ENCODE measurements at regions not wholly inside any gene's neighbourhood (a gene's known extent, or its start where the extent isn't known, plus 50 kb on each side); places are given as distances from the start of the nearest gene placed in this dataset.

DNA sequence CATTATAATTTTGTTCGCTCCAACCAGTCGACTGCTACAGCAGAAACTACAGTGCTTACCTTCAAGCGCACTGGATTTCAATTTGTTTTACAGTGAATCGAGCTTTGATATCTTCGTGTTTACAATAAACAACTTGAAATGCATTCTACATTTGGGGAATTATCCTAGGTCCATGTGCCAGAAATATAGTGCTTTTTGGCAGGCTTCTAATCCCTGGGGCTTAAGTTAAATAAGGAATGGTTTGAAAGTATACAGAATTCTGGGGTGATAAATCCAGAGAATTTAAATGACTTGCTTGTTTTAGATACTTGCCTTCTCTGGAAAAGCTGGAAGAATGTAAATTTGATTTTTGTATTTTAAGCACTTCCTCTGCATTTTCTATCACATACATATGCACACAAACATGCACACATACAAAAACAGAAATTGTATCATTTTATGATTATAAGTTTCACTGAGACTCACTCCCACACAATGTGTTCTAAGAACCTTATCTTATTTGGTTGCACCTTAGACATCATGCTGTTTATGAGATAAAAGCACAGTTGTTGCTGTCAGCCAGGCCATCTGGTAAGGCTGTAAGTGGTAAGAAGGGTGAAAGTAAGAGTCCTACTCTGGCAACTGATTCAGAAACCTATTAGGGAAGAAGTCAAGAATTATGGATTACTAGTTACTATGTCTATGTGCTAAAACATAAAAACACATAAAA, 347.2 kb upstream of the KCND2 start:
- no peak for TF ChIP-seq ZFP30 (CRISPR knock-in tag; IDR thresholded peaks at IDR 0.05)
- no peak for TF ChIP-seq TOX (CRISPR knock-in tag; IDR thresholded peaks at IDR 0.05; ENCODE audit: borderline replicate concordance)
- no peak for TF ChIP-seq POU6F1 (CRISPR knock-in tag; IDR thresholded peaks at IDR 0.05; ENCODE audit: borderline replicate concordance, low read depth)
- TF ChIP-seq PPARA (CRISPR knock-in tag; IDR thresholded peaks at IDR 0.05; ENCODE audit: borderline replicate concordance), result no peak
- TF ChIP-seq, protein P1, sequence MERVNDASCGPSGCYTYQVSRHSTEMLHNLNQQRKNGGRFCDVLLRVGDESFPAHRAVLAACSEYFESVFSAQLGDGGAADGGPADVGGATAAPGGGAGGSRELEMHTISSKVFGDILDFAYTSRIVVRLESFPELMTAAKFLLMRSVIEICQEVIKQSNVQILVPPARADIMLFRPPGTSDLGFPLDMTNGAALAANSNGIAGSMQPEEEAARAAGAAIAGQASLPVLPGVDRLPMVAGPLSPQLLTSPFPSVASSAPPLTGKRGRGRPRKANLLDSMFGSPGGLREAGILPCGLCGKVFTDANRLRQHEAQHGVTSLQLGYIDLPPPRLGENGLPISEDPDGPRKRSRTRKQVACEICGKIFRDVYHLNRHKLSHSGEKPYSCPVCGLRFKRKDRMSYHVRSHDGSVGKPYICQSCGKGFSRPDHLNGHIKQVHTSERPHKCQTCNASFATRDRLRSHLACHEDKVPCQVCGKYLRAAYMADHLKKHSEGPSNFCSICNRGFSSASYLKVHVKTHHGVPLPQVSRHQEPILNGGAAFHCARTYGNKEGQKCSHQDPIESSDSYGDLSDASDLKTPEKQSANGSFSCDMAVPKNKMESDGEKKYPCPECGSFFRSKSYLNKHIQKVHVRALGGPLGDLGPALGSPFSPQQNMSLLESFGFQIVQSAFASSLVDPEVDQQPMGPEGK (CRISPR knock-in tag; IDR thresholded peaks at IDR 0.05; ENCODE audit: borderline replicate concordance), result no peak
- no peak for TF ChIP-seq BACH2 (CRISPR knock-in tag; IDR thresholded peaks at IDR 0.05; ENCODE audit: borderline replicate concordance)
- no peak for TF ChIP-seq ZFP3 (CRISPR knock-in tag; IDR thresholded peaks at IDR 0.05)
- TF ChIP-seq ZNF565 (CRISPR knock-in tag; conservative IDR thresholded peaks at IDR 0.05; ENCODE audit: low read depth), result no peak
- TF ChIP-seq ZNF70 (CRISPR knock-in tag; IDR thresholded peaks at IDR 0.05), result no peak
- no peak for TF ChIP-seq CSRNP3 (CRISPR knock-in tag; IDR thresholded peaks at IDR 0.05)
- TF ChIP-seq TSHZ2 (CRISPR knock-in tag; IDR thresholded peaks at IDR 0.05), result no peak
- no peak for TF ChIP-seq ZC3H10 (CRISPR knock-in tag; IDR thresholded peaks at IDR 0.05)
- no peak for TF ChIP-seq CSDC2 (CRISPR knock-in tag; IDR thresholded peaks at IDR 0.05)
- TF ChIP-seq TCF4 (CRISPR knock-in tag; IDR thresholded peaks at IDR 0.05; ENCODE audit: borderline replicate concordance), result no peak
- no peak for TF ChIP-seq RARB (CRISPR knock-in tag; IDR thresholded peaks at IDR 0.05)
- no peak for TF ChIP-seq ISL1 (CRISPR knock-in tag; IDR thresholded peaks at IDR 0.05)
- TF ChIP-seq SNAI2 (CRISPR knock-in tag; IDR thresholded peaks at IDR 0.05), result no peak
- TF ChIP-seq, protein P2, sequence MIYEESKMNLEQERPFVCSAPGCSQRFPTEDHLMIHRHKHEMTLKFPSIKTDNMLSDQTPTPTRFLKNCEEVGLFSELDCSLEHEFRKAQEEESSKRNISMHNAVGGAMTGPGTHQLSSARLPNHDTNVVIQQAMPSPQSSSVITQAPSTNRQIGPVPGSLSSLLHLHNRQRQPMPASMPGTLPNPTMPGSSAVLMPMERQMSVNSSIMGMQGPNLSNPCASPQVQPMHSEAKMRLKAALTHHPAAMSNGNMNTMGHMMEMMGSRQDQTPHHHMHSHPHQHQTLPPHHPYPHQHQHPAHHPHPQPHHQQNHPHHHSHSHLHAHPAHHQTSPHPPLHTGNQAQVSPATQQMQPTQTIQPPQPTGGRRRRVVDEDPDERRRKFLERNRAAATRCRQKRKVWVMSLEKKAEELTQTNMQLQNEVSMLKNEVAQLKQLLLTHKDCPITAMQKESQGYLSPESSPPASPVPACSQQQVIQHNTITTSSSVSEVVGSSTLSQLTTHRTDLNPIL (CRISPR knock-in tag; IDR thresholded peaks at IDR 0.05; ENCODE audit: low read depth), result no peak
- no peak for ATAC-seq

GRCh38 chr7:119929891-119930290, 343.1 kb upstream of the KCND2 start:
- no peak for TF ChIP-seq ZFP30 (CRISPR knock-in tag; IDR thresholded peaks at IDR 0.05)
- no peak for TF ChIP-seq BACH2 (CRISPR knock-in tag; IDR thresholded peaks at IDR 0.05; ENCODE audit: borderline replicate concordance)
- TF ChIP-seq RARB (CRISPR knock-in tag; IDR thresholded peaks at IDR 0.05), result no peak
- TF ChIP-seq ZNF70 (CRISPR knock-in tag; IDR thresholded peaks at IDR 0.05), result no peak
- no peak for TF ChIP-seq OSR1 (CRISPR knock-in tag; IDR thresholded peaks at IDR 0.05)
- TF ChIP-seq CSDC2 (CRISPR knock-in tag; IDR thresholded peaks at IDR 0.05), result no peak
- TF ChIP-seq ZNF8 (CRISPR knock-in tag; IDR thresholded peaks at IDR 0.05), result no peak
- TF ChIP-seq ARNTL (CRISPR knock-in tag; IDR thresholded peaks at IDR 0.05; ENCODE audit: borderline replicate concordance, low read depth), result no peak
- TF ChIP-seq, protein P2 (CRISPR knock-in tag; IDR thresholded peaks at IDR 0.05; ENCODE audit: low read depth), result no peak
- no peak for TF ChIP-seq ZC3H10 (CRISPR knock-in tag; IDR thresholded peaks at IDR 0.05)
- no peak for TF ChIP-seq ZNF565 (CRISPR knock-in tag; conservative IDR thresholded peaks at IDR 0.05; ENCODE audit: low read depth)
- TF ChIP-seq TCF4 (CRISPR knock-in tag; IDR thresholded peaks at IDR 0.05; ENCODE audit: borderline replicate concordance), result no peak
- no peak for TF ChIP-seq ZFP3 (CRISPR knock-in tag; IDR thresholded peaks at IDR 0.05)
- TF ChIP-seq POU6F1 (CRISPR knock-in tag; IDR thresholded peaks at IDR 0.05; ENCODE audit: borderline replicate concordance, low read depth), result no peak
- TF ChIP-seq TOX (CRISPR knock-in tag; IDR thresholded peaks at IDR 0.05; ENCODE audit: borderline replicate concordance), result no peak
- TF ChIP-seq ISL1 (CRISPR knock-in tag; IDR thresholded peaks at IDR 0.05), result no peak
- TF ChIP-seq, protein P1 (CRISPR knock-in tag; IDR thresholded peaks at IDR 0.05; ENCODE audit: borderline replicate concordance), result no peak
- TF ChIP-seq CSRNP3 (CRISPR knock-in tag; IDR thresholded peaks at IDR 0.05), result no peak
- ATAC-seq, result no peak

Measured in SK-N-SH treated with all-trans-retinoic acid at 6 μM for 48 hours (cell line).